Endothelial cell of umbilical vein (primary cell): ENCODE measurements at regions not wholly inside any gene's neighbourhood (a gene's known extent, or its start where the extent isn't known, plus 50 kb on each side); places are given as distances from the start of the nearest gene placed in this dataset.
"Not testable (repeated sequence)": the region's sequence is repeated elsewhere in the genome, so short reads cannot be mapped to it uniquely, and the experiment has no call there.

ENCODE experiments used
- CTCF ChIP-seq, 2 donors: IDR thresholded peaks; 1 replicate in 1 of 2; 2 replicates in 1 of 2; pipeline ENCODE4 v1.5.1; 2011; ENCODE audit warnings: low read length in 2 of 2, mild to moderate bottlenecking in 2 of 2, moderate library complexity in 2 of 2, control low read depth in 1 of 2, inconsistent platforms in 1 of 2, low read depth in 1 of 2; ENCODE audit not compliant: insufficient read depth in 1 of 2; ENCODE audit errors: extremely low read depth in 1 of 2
- GATA2 ChIP-seq: IDR thresholded peaks from 2 replicates; pipeline ENCODE4 v1.7.0; 2011; ENCODE audit warnings: low read depth, mild to moderate bottlenecking, moderate library complexity, mixed read lengths, low read length; ENCODE audit not compliant: insufficient read length, insufficient read depth
- MAX ChIP-seq: IDR thresholded peaks from 2 replicates; pipeline ENCODE4 v1.6.1; 2011; ENCODE audit not compliant: insufficient read depth, insufficient read length
- POLR2A ChIP-seq: IDR thresholded peaks from 2 replicates; pipeline ENCODE4 v1.6.1; 2012; ENCODE audit warnings: low read depth, mild to moderate bottlenecking, control low read depth, low read length
- POLR2AphosphoS5 ChIP-seq: IDR thresholded peaks from 2 replicates; pipeline ENCODE4 v1.6.1; 2012; ENCODE audit warnings: low read depth, mild to moderate bottlenecking, control low read depth, low read length, moderate library complexity; ENCODE audit not compliant: insufficient read depth

GRCh38 chr9:41771693-41772092 lies 357.5 kb downstream of the CNTNAP3B start:
- not testable (repeated sequence) for TF ChIP-seq CTCF (IDR thresholded peaks at IDR 0.05; ENCODE audit: extremely low read depth in 1 of 2, insufficient read depth in 1 of 2, low read depth in 1 of 2, low read length in 2 of 2); POLR2A; POLR2AphosphoS5; MAX; GATA2
